NCI-H1092 (cell line): ENCODE measurements at regions not wholly inside any gene's neighbourhood (a gene's known extent, or its start where the extent isn't known, plus 50 kb on each side); places are given as distances from the start of the nearest gene placed in this dataset.
A peak's percentile ranks its signal among the peaks of the same experiment; 100 is the strongest.

Source experiments
- DNase-seq: peaks from one replicate; lab custom pipeline; 2025; lab: John Stamatoyannopoulos, UW

- DNase-seq, result no peak
These were observed 92.8 kb downstream of the HNRNPLL start for GRCh38 chr2:38509947-38510326.

DNA sequence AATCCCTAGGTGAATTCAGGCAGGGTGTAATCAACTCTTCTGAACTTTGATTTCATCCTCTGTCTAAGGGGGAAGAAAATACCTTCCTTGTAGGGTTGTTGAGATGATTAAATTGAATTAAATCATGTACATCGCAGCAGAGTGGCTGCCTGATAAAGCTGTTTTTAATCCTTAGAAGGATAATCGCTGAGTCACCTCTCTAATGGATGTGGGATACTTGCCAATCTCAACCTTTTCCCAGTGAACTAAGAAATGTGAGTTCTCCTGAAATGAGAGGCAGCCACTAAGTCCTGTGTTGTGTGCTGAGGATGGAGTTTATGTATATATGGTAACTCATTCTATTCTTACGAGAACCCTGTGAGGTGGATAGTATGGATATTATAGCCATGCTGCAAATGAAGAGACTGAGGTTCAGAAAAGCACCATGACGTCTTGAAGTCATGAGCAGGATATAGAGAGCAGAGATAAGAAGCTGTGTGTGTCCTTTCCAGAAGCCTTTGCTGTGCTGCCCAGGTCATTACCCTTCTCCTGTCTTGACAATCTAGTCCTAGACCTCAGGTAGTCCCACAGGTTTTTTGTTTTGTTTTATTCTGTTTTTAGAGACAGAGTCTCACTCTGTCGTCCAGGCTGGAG is 93.3 kb downstream of the HNRNPLL start:
- no peak for DNase-seq

GRCh38 chr2:38508311-38509039 is 94.3 kb downstream of the HNRNPLL start:
- peak; percentile 75 for DNase-seq

DNA sequence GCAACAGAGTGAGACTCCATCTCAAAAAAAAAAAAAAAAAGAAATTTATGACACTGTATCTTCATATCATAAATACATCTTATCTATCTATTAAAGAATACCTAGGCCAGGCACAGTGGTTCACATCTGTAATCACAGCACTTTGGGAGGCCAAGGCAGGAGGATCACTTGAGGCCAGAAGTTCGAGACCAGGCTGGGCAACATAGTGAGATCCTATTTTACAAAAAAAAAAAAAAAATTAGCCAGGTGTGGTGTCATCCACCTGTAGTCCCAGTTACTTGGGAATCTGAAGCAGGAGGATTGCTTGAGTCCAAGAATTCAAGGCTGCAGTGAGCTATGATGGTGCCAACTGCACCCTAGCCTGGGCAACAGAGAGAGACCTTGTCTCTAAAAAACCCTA is 95.0 kb downstream of the HNRNPLL start:
- DNase-seq, result no peak

DNA sequence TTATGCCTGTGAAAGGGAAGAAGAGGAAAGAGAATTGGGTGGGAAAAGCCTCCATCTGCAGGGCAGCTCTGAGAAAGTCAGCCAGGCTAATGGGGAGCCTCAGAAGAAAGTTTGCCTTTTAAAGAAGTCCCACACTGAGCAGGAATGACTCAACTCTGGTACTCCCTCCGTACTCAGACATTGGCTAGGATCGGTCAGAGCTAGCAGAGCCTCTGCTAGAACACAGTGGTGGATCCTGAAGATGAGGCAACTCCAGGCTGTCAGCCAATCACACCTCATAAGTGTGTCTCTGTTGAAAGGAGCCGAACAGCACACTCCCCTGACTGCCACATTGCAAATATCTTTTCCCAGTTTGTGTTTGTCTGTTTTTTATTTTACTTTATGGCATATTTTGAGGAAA is 96.9 kb downstream of the HNRNPLL start:
- no peak for DNase-seq

GRCh38 chr2:38504169-38504568 is 98.6 kb downstream of the HNRNPLL start:
- DNase-seq, result no peak

GRCh38 chr2:38502107-38502506 is 100.6 kb downstream of the HNRNPLL start:
- DNase-seq, result no peak

GRCh38 chr2:38500283-38500634 is 102.5 kb downstream of the HNRNPLL start:
- DNase-seq, result no peak

DNA sequence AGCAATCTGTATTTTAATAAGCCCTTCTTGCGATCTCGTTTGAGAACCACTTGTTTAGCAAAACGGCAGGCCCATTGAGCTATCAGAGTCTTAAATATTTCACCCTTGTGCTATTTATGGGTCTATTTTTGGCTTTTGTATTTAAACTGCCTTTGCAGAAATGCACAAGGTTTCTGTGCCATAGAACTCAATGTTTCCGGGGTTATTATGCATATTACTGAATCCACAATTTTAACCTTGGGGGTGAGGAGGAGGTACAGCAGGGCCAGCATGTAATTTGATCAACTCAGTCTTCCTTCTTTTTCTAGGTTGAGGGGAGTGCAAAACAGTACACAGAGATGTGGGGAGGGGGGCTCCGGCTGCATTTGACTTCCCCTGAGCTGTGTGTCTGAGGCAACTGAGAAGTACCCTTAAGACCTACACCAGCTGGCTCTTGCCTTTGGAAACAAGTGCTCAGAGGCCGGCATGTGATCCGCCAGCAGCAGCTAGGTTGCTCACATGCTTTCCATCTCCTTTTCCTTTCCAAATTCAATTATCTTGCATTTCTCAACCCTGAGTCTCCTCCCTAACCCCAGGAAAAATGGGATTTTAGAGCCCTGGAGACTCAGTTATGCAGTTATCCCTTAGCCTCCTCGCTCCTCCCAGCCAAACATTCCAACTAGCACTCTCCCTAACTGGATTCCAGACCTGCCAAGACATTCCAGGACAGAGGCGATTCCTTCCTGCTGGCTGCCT is 103.0 kb downstream of the HNRNPLL start:
- no peak for DNase-seq

DNA sequence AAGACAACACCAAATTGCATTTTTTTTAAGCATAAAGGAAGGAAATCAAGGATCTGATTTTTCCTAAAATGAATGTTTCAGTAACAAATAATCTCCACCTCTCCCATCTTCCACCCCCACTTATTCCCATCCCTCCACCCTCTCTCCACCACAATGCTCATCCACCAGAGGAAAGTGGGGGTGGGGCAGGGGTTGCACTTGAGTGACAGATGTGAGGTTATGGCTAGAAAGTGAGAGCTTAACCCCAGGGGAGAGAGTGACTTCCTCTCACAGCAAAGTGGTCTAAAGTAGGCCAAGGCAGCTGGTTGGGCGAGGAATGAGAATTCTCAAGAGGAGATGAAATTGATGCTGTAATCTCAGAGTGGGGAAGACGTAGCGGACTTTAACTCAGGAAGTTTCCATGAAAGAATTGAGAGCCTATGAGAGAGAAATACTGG is 104.7 kb downstream of the HNRNPLL start:
- no peak for DNase-seq

- no peak for DNase-seq
These were observed 105.1 kb downstream of the HNRNPLL start for GRCh38 chr2:38497670-38498037.

DNA sequence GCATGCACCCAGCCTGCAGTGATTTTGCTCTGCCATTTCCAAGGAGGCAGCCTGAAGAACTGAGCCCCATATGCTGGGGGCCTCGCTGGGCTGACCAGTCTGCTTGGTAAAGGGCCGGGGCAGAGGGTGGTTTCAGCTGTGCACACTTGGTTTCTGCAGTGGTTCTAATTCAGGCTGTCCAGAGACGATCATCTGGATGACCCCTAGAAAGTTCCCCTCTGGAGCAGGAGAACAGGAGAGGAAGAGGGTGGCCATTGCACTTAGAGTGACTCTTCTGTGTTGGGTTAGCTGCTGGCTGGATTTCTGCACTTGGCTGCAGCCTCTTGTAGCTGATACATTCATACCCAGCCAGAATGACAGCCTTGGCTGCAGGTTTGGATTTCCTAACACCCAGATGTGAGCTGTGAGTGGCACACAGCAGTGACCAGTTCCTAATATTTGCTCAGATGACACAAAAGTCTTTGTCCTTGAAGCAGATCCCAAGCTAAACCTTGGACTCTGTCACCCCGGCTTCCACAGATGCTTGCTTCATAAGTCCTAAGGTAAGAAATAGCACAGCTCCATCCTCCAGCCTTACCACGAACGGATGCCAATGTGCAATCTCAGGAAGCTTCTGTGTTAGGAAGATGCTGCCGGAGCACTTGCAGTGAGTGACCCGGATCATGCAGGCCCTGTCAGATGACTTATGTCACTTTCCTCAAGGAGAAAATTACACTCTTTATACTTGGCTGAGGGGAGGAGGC is 105.6 kb downstream of the HNRNPLL start:
- no peak for DNase-seq

- DNase-seq, result no peak
These were observed 106.8 kb downstream of the HNRNPLL start for GRCh38 chr2:38495880-38496279.

DNA sequence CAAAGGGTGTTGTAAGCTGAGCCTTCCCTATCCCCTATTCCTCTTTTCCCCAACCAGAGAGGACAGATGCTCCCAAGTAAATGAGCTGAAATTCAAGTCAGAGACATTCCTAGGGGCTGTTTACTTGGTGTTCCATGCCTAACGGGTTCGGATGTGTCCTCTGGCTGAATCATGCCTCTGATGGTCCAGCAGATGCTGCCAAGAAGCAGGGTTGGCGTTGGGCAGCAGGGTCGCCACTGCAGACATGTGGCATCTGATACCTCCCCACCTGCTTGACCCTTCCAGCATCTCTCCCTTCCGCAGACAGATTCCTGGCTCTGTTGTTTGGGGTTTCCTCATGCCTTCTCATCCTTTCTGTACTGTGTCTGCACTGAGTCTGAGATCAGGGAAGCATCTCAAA is 108.3 kb downstream of the HNRNPLL start:
- no peak for DNase-seq

DNA sequence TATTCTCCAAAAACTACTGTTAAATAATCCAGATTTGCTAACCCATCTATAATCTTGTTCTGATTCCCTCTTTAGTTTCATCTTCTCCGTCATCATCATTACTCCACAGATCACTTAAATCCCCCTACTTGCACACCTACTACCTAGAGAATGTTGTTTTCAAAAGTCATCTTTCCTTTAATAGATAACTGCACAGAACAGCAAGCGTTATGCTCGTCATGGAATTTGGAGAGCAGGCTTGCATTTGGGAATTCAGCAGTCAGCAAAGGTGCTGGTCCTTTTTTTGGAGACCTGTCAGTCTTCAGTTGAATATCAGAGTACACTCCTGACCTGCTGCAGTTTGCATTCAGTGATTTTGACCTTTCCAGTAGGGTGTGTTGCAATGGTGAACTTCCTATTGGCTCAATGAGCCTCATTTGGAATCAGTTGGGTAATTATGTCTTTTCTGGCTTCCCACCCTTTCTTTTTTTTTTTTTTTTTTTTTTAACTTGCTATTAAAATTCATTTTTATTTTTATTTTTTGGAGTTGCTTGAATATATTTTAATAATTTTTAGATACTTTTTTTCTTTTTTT is 110.6 kb downstream of the HNRNPLL start:
- DNase-seq, result no peak

- no peak for DNase-seq
These were observed 111.3 kb downstream of the HNRNPLL start for GRCh38 chr2:38491436-38491835.

- no peak for DNase-seq
These were observed 112.8 kb upstream of the ATL2 start for GRCh38 chr2:38489846-38490245.

DNA sequence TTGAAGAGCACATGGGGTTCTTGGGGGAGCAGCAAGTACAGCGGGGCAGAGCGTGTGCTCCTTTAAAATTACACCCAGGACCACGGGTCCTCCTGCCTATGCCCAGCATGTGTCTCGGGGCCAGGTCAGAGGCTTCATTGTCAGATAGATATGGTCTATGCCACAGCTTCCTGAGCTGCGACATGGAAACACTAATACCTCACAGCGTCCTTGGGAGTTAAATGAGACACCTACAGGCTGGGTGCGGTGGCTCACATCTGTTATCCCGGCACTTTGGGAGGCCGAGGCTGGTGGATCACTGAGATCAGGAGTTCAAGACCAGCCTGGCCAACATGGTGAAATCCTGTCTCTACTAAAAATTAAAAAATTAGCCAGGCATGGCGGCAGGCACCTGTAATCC is 110.8 kb upstream of the ATL2 start:
- no peak for DNase-seq

- no peak for DNase-seq
These were observed 109.3 kb upstream of the ATL2 start for GRCh38 chr2:38486213-38487026.

- DNase-seq, result no peak
These were observed 108.7 kb upstream of the ATL2 start for GRCh38 chr2:38485734-38486133.

DNA sequence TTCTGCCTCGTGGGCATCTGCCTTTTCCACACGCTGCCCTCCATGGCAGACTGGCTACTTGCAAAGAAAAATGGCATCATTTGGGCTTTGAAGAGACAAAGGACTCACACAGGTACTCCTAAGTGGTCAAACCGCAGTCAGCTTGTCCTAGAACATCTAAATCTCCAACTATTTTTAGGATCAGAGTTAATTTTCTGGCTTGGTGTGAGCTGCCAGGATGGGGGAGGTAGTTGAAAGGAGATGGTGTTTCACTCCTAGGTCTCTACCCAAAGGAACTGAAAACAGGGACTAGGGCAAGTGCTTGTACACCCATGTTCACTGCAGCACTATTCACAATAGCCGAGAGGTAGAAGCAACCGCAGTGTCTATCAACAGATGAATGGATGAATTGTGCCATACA is 107.9 kb upstream of the ATL2 start:
- DNase-seq, result no peak
